Body of pancreas (tissue), 4 donors: ENCODE measurements at regions not wholly inside any gene's neighbourhood (a gene's known extent, or its start where the extent isn't known, plus 50 kb on each side); places are given as distances from the start of the nearest gene placed in this dataset.

Source experiments
- ATAC-seq: fragments of 150-250 bp; one replicate; pipeline ENCODE4 v1.9.1; 2016
- DNase-seq, 4 donors: peaks; one replicate each; pipeline ENCODE4 v3.0.0-alpha.2; 2019
- H3K27ac ChIP-seq, 4 donors: fragments of 200-600 bp; sonication (generic); 1 replicate in 3 of 4; 2 replicates in 1 of 4; pipeline versions ENCODE4 v1.5.1 to v1.6.1; 2016 to 2019; ENCODE audit warnings: mild to moderate bottlenecking in 1 of 4, mixed read lengths in 1 of 4, moderate library complexity in 1 of 4
- H3K27me3 ChIP-seq, 2 donors: fragments of 200-600 bp; sonication (generic); one replicate each; pipeline ENCODE4 v1.6.0; 2016; ENCODE audit warnings: mild to moderate bottlenecking in 1 of 2
- H3K36me3 ChIP-seq, 2 donors: fragments of 200-600 bp; sonication (generic); replicated peaks in 1 of 2; 2 replicates each; pipeline ENCODE4 v1.5.1; 2016; ENCODE audit warnings: low read depth in 2 of 2; ENCODE audit not compliant: insufficient read depth in 1 of 2
- H3K4me1 ChIP-seq: fragments of 200-600 bp; sonication (generic); one replicate; pipeline ENCODE4 v1.6.0; 2016
- H3K4me3 ChIP-seq, 2 donors: fragments of 200-600 bp; sonication (generic); 1 replicate in 1 of 2; 2 replicates in 1 of 2; pipeline ENCODE4 v1.5.1; 2016 to 2019
- H3K9me3 ChIP-seq, 3 donors: fragments of 200-600 bp; sonication (generic); 1 replicate in 2 of 3; 2 replicates in 1 of 3; pipeline ENCODE4 v1.5.1; 2016
- CTCF ChIP-seq, 7 experiments: fragments of 450-650 bp in 4 of 7; fragments of 200-600 bp in 3 of 7; sonication (generic) in 3 of 7; IDR thresholded peaks; one replicate each; pipeline ENCODE4 v1.5.1; 2016 to 2019; ENCODE audit warnings: antibody characterized with exemption in 7 of 7
- POLR2A ChIP-seq, 3 donors: fragments of 450-650 bp; IDR thresholded peaks; one replicate each; pipeline ENCODE4 v1.6.1; 2016; ENCODE audit warnings: antibody characterized with exemption in 3 of 3, mild to moderate bottlenecking in 2 of 3
- WGBS, 2 donors: methylation state at CpG; one replicate each; pipeline ENCODE4 v1.1.5; 2017; 5-methylcytosine and 5-hydroxymethylcytosine counted together
- intact Hi-C: fragments of 100-400 bp; cut with DNase I; formaldehyde crosslinking; loops from one replicate; pipeline ENCODE4 v1.15.1; 2023

GRCh38 chr21:20266441-20266710, 731.8 kb upstream of the NCAM2 start:
- WGBS, 2 donors = 69 to 76% methylated on average over 2 of the region's 2 CpGs
- TF ChIP-seq CTCF (IDR thresholded peaks at IDR 0.05) (no peak), POLR2A (IDR thresholded peaks at IDR 0.05) (no peak)
- intact Hi-C loops = no loop called here

GRCh38 chr21:20270365-20271055, 727.7 kb upstream of the NCAM2 start:
- H3K4me1 ChIP-seq = no peaks in the 10 kb centered on the region
- no peak overlapping the region for H3K27ac ChIP-seq
- 71% methylated on average over 11 of the region's 11 CpGs for WGBS, 2 donors
- no peak for DNase-seq
- no peaks in the 10 kb centered on the region for H3K36me3 ChIP-seq
- intact Hi-C loops = no loop called here
- H3K4me3 ChIP-seq = no peak overlapping the region
- TF ChIP-seq CTCF (IDR thresholded peaks at IDR 0.05) = no peak
- TF ChIP-seq POLR2A (IDR thresholded peaks at IDR 0.05) = no peak
- ATAC-seq = no peak
- no peaks in the 10 kb centered on the region for H3K9me3 ChIP-seq
- H3K27me3 ChIP-seq = no peaks in the 10 kb centered on the region

More at GRCh38 chr21:20266441-20266710, 731.8 kb upstream of the NCAM2 start:
- H3K27ac ChIP-seq = no peak overlapping the region
- H3K4me1 ChIP-seq = no peaks in the 10 kb centered on the region
- H3K27me3 ChIP-seq = no peaks in the 10 kb centered on the region
- no peak for ATAC-seq
- H3K4me3 ChIP-seq = no peak overlapping the region
- DNase-seq = no peak
- no peaks in the 10 kb centered on the region for H3K9me3 ChIP-seq
- H3K36me3 ChIP-seq = no peaks in the 10 kb centered on the region

GRCh38 chr21:20272791-20273362, 725.3 kb upstream of the NCAM2 start:
- 46 to 51% methylated on average over 5 of the region's 5 CpGs for WGBS, 2 donors
- Histone ChIP-seq H3K36me3 (no peaks in the 10 kb centered on the region), H3K9me3 (no peaks in the 10 kb centered on the region), H3K27ac (no peak overlapping the region), H3K27me3 (no peaks in the 10 kb centered on the region), H3K4me3 (no peak overlapping the region), H3K4me1 (no peaks in the 10 kb centered on the region)
- DNase-seq = no peak
- intact Hi-C loops = no loop called here
- TF ChIP-seq POLR2A (IDR thresholded peaks at IDR 0.05) = no peak
- no peak for TF ChIP-seq CTCF (IDR thresholded peaks at IDR 0.05)
- no peak for ATAC-seq

- intact Hi-C loops = no loop called here
- TF ChIP-seq POLR2A (IDR thresholded peaks at IDR 0.05) (no peak), CTCF (IDR thresholded peaks at IDR 0.05) (no peak)
- no peaks in the 10 kb centered on the region for H3K9me3 ChIP-seq
- no peak for ATAC-seq
- H3K4me3 ChIP-seq = no peak overlapping the region
- no peak overlapping the region for H3K27ac ChIP-seq
- no peaks in the 10 kb centered on the region for H3K27me3 ChIP-seq
- no peak for DNase-seq
- no peaks in the 10 kb centered on the region for H3K4me1 ChIP-seq
- no peaks in the 10 kb centered on the region for H3K36me3 ChIP-seq
Measured at GRCh38 chr21:20276377-20276776, 721.8 kb upstream of the NCAM2 start.

DNA sequence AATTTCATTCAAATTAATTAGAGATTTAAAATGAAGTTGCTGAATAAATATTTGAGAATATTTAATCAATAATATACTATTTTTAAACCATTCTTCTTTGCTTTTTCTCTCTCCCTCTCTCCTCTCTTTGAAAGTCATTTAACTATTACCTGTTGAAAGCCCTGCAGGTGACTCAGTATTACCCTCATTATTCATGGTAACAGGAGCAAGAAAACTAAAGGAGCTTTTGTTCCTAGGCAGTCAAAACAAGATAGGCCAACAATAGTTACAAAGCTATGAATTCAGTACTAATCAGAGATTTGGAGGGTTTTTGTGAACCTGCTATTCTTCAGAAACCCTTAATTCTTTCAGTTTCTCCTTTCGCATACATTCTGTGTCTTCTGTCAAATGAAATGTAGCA, 721.3 kb upstream of the NCAM2 start:
- no peaks in the 10 kb centered on the region for H3K36me3 ChIP-seq
- H3K4me3 ChIP-seq = no peak overlapping the region
- TF ChIP-seq CTCF (IDR thresholded peaks at IDR 0.05) (no peak), POLR2A (IDR thresholded peaks at IDR 0.05) (no peak)
- WGBS, 2 donors = 79 to 83% methylated on average over 1 of the region's 1 CpG
- no peaks in the 10 kb centered on the region for H3K27me3 ChIP-seq
- ATAC-seq (no peak), DNase-seq (no peak)
- H3K9me3 ChIP-seq = no peaks in the 10 kb centered on the region
- no peaks in the 10 kb centered on the region for H3K4me1 ChIP-seq
- no peak overlapping the region for H3K27ac ChIP-seq
- intact Hi-C loops = no loop called here
